ENCODE measurements at regions not wholly inside any gene's neighbourhood (a gene's known extent, or its start where the extent isn't known, plus 50 kb on each side); places are given as distances from the start of the nearest gene placed in this dataset.

DNA sequence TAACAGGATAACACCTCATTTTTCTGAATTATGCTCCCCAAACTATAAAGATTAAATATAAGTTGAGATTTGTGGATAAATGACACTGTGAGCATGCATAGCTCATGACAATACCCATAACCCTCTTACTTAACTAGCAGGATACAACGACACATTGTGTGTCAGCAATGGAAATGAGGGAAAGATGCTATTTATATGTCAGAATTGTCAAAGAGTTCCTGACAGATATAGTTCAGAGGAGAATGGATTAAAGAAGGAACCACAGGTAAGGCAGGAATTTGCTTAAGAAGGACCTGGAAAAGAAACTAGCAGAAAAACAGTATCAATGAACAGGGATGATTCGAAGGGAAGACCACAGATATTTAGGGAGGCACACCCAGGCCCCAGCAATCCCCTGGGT, 591.0 kb downstream of the DHX35 start:
- DNase-seq (ENCODE audit: low spot score), result no peak

DNA sequence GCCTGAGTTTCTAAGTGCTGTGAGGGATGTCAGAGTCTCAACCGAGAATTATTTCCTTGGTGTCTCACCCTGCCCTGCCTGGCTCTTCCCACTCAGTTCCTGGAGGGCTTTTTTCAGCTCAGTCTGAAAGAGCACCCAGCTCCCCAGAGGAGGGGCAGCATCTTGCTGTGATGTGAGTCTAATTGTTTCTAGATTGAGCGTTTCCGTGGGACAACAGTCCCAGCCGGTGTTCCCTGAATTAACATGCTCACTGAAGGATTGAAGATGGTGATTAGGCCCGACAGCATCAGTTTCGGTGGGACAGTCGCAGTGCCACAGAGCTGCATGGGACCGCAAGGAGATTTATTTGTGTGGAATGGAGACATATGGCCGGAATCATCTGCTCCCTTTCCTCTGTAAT, 587.6 kb downstream of the DHX35 start:
- DNase-seq (ENCODE audit: low spot score), result no peak

DNA sequence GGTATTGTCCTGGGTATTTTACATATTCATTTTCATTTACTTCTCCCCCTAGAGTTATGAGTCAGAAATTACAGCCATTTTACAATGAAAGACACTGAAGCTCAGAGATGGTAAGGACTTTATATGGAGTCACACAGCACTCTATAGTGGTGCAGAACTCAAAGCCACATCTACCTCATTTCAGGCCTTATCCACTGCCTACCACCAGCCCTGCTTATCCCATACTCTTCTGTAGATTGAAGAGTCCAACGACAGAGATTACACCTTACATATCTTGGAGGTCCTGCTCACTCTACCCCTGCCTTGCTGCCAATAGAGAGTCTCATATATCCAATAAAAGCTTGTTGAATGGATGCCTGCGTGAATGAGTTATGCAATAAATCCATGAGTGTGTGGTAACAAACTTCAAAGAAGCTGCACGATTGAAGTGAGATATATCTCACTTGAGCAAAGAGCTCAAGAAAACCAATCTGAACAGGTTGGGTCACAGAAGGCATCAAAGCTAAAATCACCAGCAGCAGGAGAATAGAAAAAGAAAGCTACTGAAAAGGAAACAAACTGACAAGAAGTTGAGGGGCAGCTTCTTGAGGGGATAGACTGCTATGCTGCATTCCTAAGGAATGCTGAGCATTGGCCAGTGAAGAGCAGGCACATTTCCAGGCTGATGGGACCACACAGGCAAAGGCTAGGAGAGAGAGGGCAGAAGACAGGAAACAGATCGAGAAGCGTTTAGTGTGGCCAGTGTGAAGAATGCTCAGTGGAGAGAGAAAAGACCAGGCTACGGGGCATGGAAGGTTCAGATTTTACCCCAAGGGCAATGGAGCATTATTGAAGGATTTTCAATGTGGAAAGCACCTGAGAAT, 585.6 kb downstream of the DHX35 start:
- no peak for DNase-seq (ENCODE audit: low spot score)

DNA sequence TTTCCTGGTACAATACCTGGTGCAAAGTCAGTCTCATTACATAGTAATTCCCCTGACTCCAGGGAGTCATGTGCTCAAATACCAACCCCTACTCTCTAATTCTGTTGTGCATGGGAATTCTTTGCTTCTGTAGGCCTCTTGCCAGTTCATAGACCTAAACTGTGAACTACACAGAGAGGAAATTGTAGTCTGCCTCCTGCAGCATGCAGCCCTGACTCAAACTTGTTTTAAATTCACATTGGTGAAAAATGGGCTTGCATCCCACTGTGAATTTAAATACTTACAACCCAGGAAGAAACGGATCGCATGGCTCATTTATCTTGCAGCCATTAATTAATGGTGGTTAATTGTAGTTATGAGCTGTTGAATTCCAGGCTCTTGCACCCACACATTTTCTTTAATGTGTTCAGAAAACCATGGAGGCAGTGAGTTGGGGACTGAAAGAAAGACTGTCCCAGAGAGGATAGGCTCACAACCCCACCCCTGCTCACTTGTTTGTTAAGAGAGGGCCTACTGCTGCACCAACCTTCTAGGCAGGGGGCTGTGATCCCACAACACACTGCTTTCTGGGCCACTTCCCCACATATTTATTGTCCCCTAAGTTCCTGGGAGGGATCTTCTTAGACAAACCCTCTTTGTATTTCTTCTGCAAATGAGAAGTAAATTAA, 579.1 kb downstream of the DHX35 start:
- DNase-seq (ENCODE audit: low spot score), result no peak

DNA sequence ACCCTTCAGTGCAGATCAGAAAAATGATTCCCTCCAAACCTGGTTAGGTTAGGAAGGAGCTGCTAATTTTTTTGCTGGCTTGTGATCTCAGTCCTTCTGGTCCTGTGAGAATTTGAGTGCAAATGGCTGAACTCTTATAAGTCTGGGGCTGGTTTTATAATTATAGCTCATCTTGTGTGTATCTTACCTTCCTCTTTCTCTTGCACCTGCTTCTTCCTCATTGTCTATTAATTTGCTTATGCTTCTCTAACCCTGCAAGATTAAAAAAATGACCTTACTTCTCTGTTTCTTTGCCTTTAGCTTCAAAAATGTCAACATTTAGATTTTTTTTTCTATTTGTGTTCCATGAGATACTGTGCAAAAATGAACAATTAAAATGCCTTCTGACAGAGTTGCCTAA, 576.2 kb downstream of the DHX35 start:
- no peak for DNase-seq (ENCODE audit: low spot score)

DNA sequence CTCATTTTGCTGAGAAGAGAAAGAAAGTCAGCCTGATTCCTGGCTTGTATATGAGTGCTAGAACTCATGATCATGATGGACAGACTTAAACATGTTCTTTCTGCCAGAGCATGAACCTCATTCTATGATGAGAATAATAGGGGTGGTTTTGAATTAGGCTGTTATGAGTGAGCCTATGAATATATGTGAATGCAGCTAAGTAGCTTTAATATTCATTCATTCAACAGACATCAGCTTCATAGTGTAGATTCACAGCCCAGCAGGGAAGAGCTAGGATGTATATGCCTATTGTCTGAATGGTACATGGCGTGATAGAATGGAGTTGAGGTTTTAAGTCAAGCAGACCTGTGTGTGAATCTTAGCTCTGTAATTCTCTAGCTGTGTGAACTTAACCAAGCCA, 573.2 kb downstream of the DHX35 start:
- no peak for DNase-seq (ENCODE audit: low spot score)

DNA sequence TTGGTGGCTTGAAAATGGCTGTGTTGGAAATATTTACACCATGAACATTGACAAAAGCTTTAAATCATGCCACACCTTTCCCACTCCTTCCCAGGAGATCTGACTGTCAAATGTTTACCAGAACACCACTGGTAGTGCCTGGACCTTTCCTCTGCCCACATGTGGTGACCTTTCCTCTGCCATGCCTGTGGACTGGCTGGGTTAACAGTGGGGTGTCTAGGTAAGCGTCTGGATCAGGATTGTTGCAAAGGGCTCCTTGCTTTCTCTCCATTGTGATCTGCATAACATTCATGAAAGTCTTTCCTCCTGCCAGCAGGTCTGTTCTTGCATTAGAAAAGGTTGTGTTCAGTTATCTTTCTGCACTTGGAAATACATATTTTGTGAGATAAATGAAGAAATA, 572.7 kb downstream of the DHX35 start:
- no peak for DNase-seq (ENCODE audit: low spot score)

DNA sequence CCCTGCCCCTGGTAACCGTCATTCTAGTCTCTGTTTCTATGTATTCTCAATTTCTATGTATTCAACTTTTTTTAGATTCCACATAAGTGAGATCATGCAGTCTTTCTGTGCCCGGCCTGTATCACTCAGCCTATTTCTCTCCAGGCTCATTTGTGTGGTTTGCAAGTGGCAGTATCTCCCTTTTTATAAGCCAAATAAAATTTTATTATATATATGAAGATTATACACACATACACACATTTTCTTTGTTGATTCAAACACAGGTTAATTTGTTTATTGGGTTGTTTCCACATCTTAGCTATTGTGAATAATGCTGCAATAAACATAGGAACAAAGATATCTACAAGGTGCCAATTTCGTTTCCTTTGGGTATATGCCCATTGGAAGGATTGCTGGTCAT, 571.7 kb downstream of the DHX35 start:
- DNase-seq (ENCODE audit: low spot score), result no peak

DNA sequence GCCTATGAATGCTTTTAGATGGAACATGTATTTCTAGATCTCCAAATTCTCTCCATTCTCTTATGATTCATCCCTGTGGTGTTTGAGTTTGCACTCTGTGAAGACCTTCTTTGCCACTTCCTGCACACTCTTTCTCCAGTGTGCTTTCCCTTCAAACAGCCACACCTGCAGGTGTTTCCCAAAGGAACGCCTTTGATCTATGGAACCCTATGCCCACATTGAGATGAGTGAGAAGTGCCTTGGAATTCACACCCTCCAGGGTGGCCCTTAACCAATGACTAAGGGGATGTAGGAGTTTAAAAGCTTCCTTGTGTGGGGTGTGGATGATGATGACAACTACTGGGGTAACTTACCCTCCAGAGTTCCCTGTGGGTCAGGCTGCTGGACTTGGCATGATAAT, 570.1 kb downstream of the DHX35 start:
- no peak for DNase-seq (ENCODE audit: low spot score)

DNA sequence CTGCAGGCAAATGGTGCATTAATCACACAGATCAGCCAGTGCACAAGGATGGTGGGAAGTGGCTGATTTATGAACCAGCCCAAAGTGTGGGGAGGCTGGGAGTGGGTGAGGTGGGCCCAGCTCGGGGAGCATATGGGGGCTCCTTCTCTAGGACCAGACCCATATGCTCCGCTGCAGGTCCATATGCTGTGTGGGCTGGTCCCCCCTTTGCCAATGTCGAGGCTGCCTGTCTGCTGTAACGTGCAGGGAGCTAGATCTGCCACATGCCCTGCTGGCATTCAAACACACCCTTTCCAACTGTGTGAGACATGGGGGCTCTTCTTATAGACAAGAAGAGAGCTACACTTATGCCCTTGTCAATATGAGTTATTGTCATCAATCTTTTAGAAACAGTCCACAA, 566.3 kb downstream of the DHX35 start:
- DNase-seq (ENCODE audit: low spot score), result no peak

DNA sequence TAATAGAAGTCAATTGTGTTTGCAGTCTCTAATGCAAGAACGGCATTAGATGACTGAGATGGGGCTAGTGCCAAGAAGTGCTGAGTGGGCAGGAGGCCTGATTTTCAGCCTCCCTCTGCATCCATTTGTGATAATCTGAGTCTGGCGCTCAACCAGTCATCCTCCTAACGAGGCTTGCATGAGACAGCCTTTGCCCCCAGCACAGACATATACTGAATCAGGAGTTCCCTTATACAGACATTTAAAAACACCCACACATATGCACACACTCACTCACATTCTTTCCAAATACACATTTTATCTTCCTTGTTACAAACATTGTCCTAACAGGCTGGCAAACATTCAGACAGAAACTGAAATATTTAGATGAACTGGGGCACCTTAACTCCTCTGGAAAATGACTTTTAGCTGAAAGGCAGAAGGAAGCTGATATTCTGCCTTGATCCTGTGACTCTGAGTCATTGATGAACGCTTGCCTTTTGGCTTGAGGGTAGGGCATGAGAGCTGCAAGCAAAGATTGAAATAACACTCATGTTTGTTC, 562.3 kb downstream of the DHX35 start:
- no peak for DNase-seq (ENCODE audit: low spot score)

DNA sequence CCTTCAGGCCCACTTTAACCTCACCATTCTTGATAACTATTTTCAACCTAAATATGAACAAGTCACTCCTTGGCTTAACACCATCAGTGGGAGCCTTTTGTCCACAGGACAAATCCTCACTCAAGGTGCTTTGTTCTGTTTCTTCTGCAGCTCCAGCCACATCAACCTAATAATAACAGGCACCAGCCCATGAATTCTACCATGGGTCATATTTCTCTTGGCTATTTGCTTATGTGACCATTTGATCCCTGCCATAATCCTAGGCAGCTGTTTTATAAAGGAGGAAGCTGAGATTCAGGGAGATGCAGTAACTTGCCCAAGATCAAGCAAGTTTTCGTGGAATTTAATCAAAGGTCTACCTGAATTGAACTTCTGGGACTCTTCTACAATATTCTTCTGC, 561.3 kb downstream of the DHX35 start:
- no peak for DNase-seq (ENCODE audit: low spot score)

DNA sequence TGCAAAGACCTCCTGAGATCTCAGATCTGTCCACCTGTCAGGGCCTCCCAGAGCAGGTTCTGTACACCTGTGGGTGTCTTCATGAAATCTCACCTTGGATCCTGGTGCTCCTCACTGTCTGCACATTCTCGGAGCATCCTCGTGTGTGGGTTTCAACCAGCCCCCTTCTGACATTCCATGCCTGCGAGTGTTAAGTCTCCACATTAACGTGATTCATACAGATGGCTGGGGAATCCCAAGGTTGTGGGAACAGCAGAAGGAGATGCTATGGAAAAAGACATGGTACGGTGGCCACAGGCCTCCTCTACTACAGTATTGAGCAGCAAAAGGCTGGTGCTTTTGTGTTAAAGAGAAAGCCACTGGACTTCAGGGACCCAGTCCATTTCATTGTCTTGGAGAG, 556.5 kb downstream of the DHX35 start:
- DNase-seq (ENCODE audit: low spot score), result no peak

DNA sequence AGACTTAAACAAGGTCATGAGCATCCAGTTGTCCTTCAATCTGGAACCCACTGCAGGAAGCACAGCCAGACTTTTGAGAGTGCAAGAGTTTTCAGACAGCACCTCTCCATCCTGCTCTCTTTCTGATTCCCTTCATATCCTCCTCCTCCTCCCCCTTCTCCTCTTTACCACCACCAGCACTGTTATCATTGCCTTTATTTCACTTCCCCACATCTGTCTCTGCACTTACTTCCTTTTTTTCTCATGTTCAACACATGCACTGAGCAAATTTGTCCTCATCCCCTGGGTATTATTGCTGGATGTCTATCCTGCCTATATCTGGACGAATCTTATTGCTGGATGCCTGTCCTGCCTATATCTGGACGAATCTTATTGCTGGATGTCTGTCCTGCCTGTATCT, 554.8 kb downstream of the DHX35 start:
- DNase-seq (ENCODE audit: low spot score), result no peak

DNA sequence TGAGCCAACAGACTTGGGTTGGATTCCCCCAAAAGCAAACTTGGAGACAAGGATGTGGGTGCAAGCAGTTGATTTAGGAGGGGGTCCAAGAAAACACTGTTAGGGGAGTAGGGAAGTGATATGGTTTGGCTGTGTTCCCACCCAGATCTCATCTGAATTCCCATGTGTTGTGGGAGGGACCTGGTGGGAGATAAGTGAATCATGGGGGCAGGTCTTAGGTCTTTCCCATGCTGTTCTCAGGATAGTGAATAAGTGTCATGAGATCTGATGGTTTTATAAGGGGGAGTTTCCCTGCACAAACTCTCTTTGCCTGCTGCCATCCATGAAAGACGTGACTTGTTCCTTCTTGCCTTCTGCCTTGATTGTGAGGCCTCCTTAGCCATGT, 542.6 kb downstream of the DHX35 start:
- no peak for DNase-seq (ENCODE audit: low spot score)

DNA sequence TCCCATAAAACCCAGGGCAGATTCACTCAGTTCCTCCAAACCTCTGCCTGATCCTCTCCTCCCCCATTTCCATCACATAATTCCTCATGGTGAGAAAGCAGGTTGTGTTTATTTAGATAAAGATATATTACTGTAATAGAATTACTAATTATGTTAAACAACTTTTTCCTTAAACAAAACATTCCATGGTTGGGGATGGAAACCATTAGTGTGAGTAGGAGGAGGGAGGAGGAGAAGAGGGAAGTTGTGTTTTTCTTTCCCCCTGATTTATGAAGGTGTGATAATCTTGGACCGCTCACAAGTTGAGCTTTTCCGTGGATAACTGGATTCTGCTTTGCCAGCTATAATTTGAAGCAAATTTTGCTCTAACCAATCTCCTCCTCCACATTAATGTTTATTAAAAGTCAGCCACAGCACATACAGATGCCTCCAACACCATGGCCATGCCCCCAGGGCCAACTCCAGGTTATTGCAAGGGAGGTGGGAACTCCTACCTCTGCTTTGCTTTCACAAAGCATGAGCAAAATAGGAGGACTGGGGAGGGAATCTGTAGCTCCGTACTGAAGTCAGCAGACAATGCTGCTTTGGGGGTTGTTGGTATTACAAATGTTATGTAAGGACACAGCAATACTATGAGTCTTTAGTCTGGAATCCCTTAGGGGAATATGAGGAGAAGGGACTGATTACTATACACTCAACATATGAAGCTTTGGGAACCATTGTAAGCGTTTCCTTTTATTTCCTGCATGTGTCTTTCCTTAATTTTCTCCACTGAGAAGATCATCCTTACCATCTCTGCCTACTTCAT, 542.0 kb downstream of the DHX35 start:
- DNase-seq (ENCODE audit: low spot score), result no peak

DNA sequence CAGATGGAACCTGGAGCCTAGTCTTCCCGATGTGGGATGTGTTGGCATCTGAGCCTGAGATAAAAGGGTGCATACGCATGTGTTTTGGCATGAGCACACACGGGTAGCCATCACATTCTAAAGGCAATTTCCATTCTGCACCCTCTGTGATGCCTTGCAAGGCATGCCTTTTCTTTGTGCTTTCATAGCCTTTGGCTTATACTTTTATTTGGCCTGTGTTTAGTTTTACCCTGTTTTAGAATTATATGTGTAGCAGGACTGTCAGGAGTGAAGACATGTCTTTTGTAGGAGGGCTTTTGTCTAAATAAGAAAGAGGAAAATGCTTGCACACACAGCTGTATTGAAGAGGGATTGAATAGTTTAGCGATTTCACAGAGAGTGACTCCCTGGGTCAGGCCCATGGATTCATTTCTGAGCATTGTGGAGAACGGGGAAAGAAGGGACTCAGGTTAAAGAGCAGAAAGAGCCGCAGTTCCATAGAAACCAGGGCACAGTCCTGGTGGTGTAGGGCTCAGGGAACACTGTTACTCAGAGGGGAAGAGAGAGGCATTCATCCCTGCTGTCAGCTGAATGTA, 530.2 kb downstream of the DHX35 start:
- DNase-seq (ENCODE audit: low spot score), result no peak

DNA sequence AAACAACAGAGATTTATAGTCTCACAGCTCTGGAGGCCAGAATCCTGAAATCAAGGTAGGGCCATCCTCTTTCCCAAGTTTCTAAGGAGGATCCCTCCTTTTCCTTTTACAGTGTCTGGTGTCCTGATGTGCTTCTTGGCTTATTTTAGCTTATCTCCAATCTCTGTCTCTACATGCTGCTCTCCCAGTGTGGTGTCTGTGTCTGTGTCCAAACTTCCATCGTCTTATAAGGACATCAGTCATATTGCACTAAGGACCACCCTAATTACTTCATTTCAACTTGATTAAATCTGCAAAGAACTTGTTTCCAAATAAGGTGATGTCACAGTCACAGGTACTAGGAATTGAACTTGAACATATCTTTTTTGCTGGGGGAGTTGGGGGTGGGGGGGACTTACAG, 529.6 kb downstream of the DHX35 start:
- DNase-seq (ENCODE audit: low spot score), result no peak

DNA sequence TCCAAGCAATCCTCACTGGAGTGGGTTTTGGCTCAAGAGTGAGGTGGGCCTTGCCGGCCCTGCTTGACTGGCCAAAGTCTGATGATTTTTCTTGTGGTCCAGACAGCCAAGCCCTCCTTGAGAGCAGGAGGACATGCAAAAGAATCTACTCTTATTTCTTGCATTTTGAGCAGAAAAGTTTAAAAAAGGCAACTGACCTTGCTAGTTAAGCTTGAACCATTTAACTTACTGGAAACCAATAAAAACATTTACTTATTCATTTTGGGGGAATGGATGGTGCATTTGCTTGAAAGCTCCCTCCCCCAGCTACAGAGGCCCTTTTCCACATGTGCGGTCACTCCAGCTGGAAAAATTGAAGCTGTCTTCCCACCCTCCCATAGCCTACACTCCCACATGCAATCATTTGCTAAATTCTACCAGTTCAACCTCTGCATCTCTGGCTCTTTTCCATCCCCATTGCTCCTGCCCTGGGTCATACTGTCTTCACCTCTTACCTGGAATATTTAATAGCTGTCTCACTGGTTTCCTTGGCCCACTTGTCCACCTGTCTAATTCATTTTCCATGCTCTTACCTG, 527.9 kb downstream of the DHX35 start:
- DNase-seq (ENCODE audit: low spot score), result no peak

DNA sequence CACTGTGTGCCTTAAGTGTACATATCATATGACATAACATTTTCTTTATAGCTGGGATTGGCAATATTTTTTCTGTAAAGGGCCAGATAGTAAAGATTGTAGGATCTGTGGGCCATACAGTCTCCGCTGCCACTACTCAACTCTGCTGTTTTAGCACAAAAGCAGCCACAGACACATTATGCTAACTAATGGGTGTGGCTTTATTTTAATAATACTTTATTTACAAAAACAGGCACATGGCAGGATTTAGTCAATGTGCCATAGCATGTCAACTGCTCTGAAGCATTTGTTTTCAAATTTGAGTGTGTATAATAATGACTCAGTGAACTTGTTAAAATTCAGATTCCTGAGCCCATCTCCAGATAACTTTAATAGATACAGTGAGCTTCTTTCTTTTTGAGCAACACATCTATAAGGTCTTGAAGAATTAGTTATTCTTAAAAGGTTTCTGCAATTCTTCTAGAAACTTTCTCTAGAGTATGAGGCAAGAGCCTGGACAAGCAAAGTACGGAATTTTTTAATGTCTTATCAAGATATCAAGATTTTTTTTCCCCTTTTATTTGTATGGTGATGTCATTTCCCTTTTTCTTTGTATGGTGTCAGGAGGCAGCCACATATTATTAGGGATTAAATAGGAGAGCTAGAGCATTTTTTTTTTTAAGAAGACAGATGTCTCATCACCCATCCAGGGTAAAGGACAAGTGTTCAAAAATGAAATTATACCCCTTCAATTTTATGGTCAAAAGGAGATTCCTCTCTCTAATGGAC, 518.3 kb downstream of the DHX35 start:
- no peak for DNase-seq (ENCODE audit: low spot score)

DNA sequence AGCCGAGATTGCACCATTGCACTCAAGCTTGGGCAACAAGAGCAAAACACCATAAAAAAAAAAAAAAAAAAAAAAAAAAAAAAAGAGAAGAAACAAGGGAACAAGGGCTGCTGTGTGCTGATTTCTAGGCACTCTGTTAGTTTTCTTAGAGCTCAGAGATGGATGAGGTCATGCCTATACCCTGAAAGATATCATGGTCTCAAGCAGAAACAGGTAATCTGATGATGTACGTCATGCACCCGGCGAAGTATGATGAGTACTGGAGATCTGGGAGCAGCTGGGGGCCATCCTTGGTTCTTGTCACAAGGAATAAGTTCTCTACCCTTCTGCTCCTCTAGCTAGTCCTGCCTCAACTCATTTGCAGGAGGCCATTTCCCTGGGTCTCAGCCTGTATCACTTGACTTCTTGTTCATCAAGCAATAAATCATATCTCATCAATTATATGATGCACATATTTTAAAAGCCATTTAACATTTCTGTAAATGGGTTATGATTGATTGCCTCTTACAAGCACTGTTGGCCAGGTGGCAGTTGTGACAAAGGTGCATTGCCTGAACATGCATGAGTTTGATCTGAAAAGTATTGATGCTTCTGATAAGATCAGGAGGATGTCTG, 517.2 kb downstream of the DHX35 start:
- DNase-seq (ENCODE audit: low spot score), result no peak
